IPS-15b (cell line): ENCODE measurements at regions not wholly inside any gene's neighbourhood (a gene's known extent, or its start where the extent isn't known, plus 50 kb on each side); places are given as distances from the start of the nearest gene placed in this dataset.

Experiments
- H3K27me3 ChIP-seq: one replicate; pipeline ENCODE4 v1.6.1; 2013; ENCODE audit warnings: low read length; ENCODE audit not compliant: control insufficient read depth, insufficient read depth
- H3K36me3 ChIP-seq: one replicate; pipeline ENCODE4 v1.6.1; 2013; ENCODE audit warnings: low read length; ENCODE audit not compliant: control insufficient read depth, insufficient read depth
- H3K4me1 ChIP-seq: one replicate; pipeline ENCODE4 v1.6.1; 2013; ENCODE audit warnings: mild to moderate bottlenecking, low read length; ENCODE audit not compliant: control insufficient read depth, insufficient read depth
- H3K4me3 ChIP-seq: one replicate; pipeline ENCODE4 v1.5.1; 2013; ENCODE audit warnings: low read depth, low read length
- H3K9ac ChIP-seq: one replicate; pipeline ENCODE4 v1.6.1; 2013; ENCODE audit warnings: low read depth, mild to moderate bottlenecking, low read length
- H3K9me3 ChIP-seq: one replicate; pipeline ENCODE4 v1.6.1; 2013; ENCODE audit warnings: mild to moderate bottlenecking, low read length; ENCODE audit not compliant: control insufficient read depth, insufficient read depth

GRCh38 chr4:24637173-24637572 is 52.8 kb upstream of the DHX15 start:
- no peaks in the 10 kb centered on the region for H3K36me3 ChIP-seq
- no peaks in the 10 kb centered on the region for H3K9me3 ChIP-seq
- H3K4me1 ChIP-seq, result no peaks in the 10 kb centered on the region
- H3K4me3 ChIP-seq, result no peak overlapping the region
- H3K9ac ChIP-seq, result no peak overlapping the region
- no peaks in the 10 kb centered on the region for H3K27me3 ChIP-seq

- no peaks in the 10 kb centered on the region for H3K4me1 ChIP-seq
- H3K36me3 ChIP-seq, result no peaks in the 10 kb centered on the region
- no peaks in the 10 kb centered on the region for H3K27me3 ChIP-seq
- no peak overlapping the region for H3K4me3 ChIP-seq
- H3K9ac ChIP-seq, result no peak overlapping the region
- no peaks in the 10 kb centered on the region for H3K9me3 ChIP-seq
Observed at GRCh38 chr4:24638396-24638875, 54.1 kb upstream of the DHX15 start.

GRCh38 chr4:24639714-24640113 is 55.4 kb upstream of the DHX15 start:
- H3K4me1 ChIP-seq, result no peaks in the 10 kb centered on the region
- no peaks in the 10 kb centered on the region for H3K36me3 ChIP-seq
- H3K27me3 ChIP-seq, result no peaks in the 10 kb centered on the region
- H3K9ac ChIP-seq, result no peak overlapping the region
- H3K4me3 ChIP-seq, result no peak overlapping the region
- no peaks in the 10 kb centered on the region for H3K9me3 ChIP-seq

- Histone ChIP-seq H3K9ac (no peak overlapping the region), H3K4me3 (no peak overlapping the region), H3K36me3 (no peaks in the 10 kb centered on the region), H3K27me3 (no peaks in the 10 kb centered on the region), H3K9me3 (no peaks in the 10 kb centered on the region), H3K4me1 (no peaks in the 10 kb centered on the region)
Observed at GRCh38 chr4:24640366-24640765, 56.0 kb upstream of the DHX15 start.

- no peaks in the 10 kb centered on the region for H3K9me3 ChIP-seq
- no peaks in the 10 kb centered on the region for H3K27me3 ChIP-seq
- H3K9ac ChIP-seq, result no peak overlapping the region
- no peak overlapping the region for H3K4me3 ChIP-seq
- H3K36me3 ChIP-seq, result no peaks in the 10 kb centered on the region
- no peaks in the 10 kb centered on the region for H3K4me1 ChIP-seq
Observed at GRCh38 chr4:24642981-24643547, 58.7 kb upstream of the DHX15 start.

GRCh38 chr4:24643774-24644520 is 59.6 kb upstream of the DHX15 start:
- no peak overlapping the region for H3K9ac ChIP-seq
- H3K4me1 ChIP-seq, result no peaks in the 10 kb centered on the region
- H3K4me3 ChIP-seq, result no peak overlapping the region
- H3K36me3 ChIP-seq, result no peaks in the 10 kb centered on the region
- H3K27me3 ChIP-seq, result no peaks in the 10 kb centered on the region
- no peaks in the 10 kb centered on the region for H3K9me3 ChIP-seq

- H3K4me3 ChIP-seq, result no peak overlapping the region
- H3K27me3 ChIP-seq, result no peaks in the 10 kb centered on the region
- no peaks in the 10 kb centered on the region for H3K36me3 ChIP-seq
- H3K9ac ChIP-seq, result no peak overlapping the region
- no peaks in the 10 kb centered on the region for H3K4me1 ChIP-seq
- no peaks in the 10 kb centered on the region for H3K9me3 ChIP-seq
Observed at GRCh38 chr4:24644983-24645764, 60.8 kb upstream of the DHX15 start.

GRCh38 chr4:24645765-24646550 is 61.6 kb upstream of the DHX15 start:
- H3K4me1 ChIP-seq, result no peaks in the 10 kb centered on the region
- no peaks in the 10 kb centered on the region for H3K27me3 ChIP-seq
- no peaks in the 10 kb centered on the region for H3K36me3 ChIP-seq
- H3K9ac ChIP-seq, result no peak overlapping the region
- H3K9me3 ChIP-seq, result no peaks in the 10 kb centered on the region
- H3K4me3 ChIP-seq, result no peak overlapping the region

GRCh38 chr4:24646798-24647460 is 62.6 kb upstream of the DHX15 start:
- Histone ChIP-seq H3K4me1 (peaks cover 3% of the 10 kb centered on the region), H3K9ac (no peak overlapping the region), H3K27me3 (no peaks in the 10 kb centered on the region), H3K4me3 (no peak overlapping the region), H3K36me3 (no peaks in the 10 kb centered on the region), H3K9me3 (no peaks in the 10 kb centered on the region)

GRCh38 chr4:24650849-24651640 is 66.7 kb upstream of the DHX15 start:
- Histone ChIP-seq H3K9me3 (no peaks in the 10 kb centered on the region), H3K9ac (no peak overlapping the region), H3K27me3 (no peaks in the 10 kb centered on the region), H3K36me3 (no peaks in the 10 kb centered on the region), H3K4me1 (peaks cover 3% of the 10 kb centered on the region), H3K4me3 (no peak overlapping the region)
